ENCODE measurements at regions not wholly inside any gene's neighbourhood (a gene's known extent, or its start where the extent isn't known, plus 50 kb on each side); places are given as distances from the start of the nearest gene placed in this dataset.

- no peak overlapping the region for H3K4me3 ChIP-seq (ENCODE audit: low read depth, low read length)
- H3K27me3 ChIP-seq (ENCODE audit: control insufficient read depth, insufficient read depth, low read length), result no peaks in the 10 kb centered on the region
- H3K36me3 ChIP-seq (ENCODE audit: control insufficient read depth, insufficient read depth, low read length), result no peaks in the 10 kb centered on the region
- TF ChIP-seq CTCF (IDR thresholded peaks at IDR 0.05; ENCODE audit: insufficient read depth, low read length, severe bottlenecking), result no peak
- FAIRE-seq, result no peak
- DNase-seq (ENCODE audit: low read depth), result no peak
These were observed 867.4 kb downstream of the KCNT2 start for GRCh38 chr1:195740862-195741261.

- H3K27me3 ChIP-seq (ENCODE audit: control insufficient read depth, insufficient read depth, low read length), result no peaks in the 10 kb centered on the region
- FAIRE-seq (no peak), DNase-seq (ENCODE audit: low read depth) (no peak)
- H3K4me3 ChIP-seq (ENCODE audit: low read depth, low read length), result no peak overlapping the region
- H3K36me3 ChIP-seq (ENCODE audit: control insufficient read depth, insufficient read depth, low read length), result no peaks in the 10 kb centered on the region
- TF ChIP-seq CTCF (IDR thresholded peaks at IDR 0.05; ENCODE audit: insufficient read depth, low read length, severe bottlenecking), result no peak
These were observed 869.1 kb downstream of the KCNT2 start for GRCh38 chr1:195738966-195739650.

- DNase-seq (ENCODE audit: low read depth) (no peak), FAIRE-seq (no peak)
- no peaks in the 10 kb centered on the region for H3K27me3 ChIP-seq (ENCODE audit: control insufficient read depth, insufficient read depth, low read length)
- no peak for TF ChIP-seq CTCF (IDR thresholded peaks at IDR 0.05; ENCODE audit: insufficient read depth, low read length, severe bottlenecking)
- no peak overlapping the region for H3K4me3 ChIP-seq (ENCODE audit: low read depth, low read length)
- no peaks in the 10 kb centered on the region for H3K36me3 ChIP-seq (ENCODE audit: control insufficient read depth, insufficient read depth, low read length)
These were observed 873.1 kb downstream of the KCNT2 start for GRCh38 chr1:195735140-195735539.

GRCh38 chr1:195733826-195734225 lies 874.4 kb downstream of the KCNT2 start:
- peak; percentile 4 for DNase-seq (ENCODE audit: low read depth)
- TF ChIP-seq CTCF (IDR thresholded peaks at IDR 0.05; ENCODE audit: insufficient read depth, low read length, severe bottlenecking), result peak; percentile 38
- Histone ChIP-seq H3K36me3 (ENCODE audit: control insufficient read depth, insufficient read depth, low read length) (no peaks in the 10 kb centered on the region), H3K27me3 (ENCODE audit: control insufficient read depth, insufficient read depth, low read length) (no peaks in the 10 kb centered on the region), H3K4me3 (ENCODE audit: low read depth, low read length) (no peak overlapping the region)
- FAIRE-seq, result peak; percentile 32

GRCh38 chr1:195733408-195733807 lies 874.8 kb downstream of the KCNT2 start:
- TF ChIP-seq CTCF (IDR thresholded peaks at IDR 0.05; ENCODE audit: insufficient read depth, low read length, severe bottlenecking), result no peak
- FAIRE-seq (no peak), DNase-seq (ENCODE audit: low read depth) (no peak)
- H3K4me3 ChIP-seq (ENCODE audit: low read depth, low read length), result no peak overlapping the region
- H3K36me3 ChIP-seq (ENCODE audit: control insufficient read depth, insufficient read depth, low read length), result no peaks in the 10 kb centered on the region
- H3K27me3 ChIP-seq (ENCODE audit: control insufficient read depth, insufficient read depth, low read length), result no peaks in the 10 kb centered on the region

- TF ChIP-seq CTCF (IDR thresholded peaks at IDR 0.05; ENCODE audit: insufficient read depth, low read length, severe bottlenecking), result no peak
- no peaks in the 10 kb centered on the region for H3K36me3 ChIP-seq (ENCODE audit: control insufficient read depth, insufficient read depth, low read length)
- FAIRE-seq, result no peak
- DNase-seq (ENCODE audit: low read depth), result no peak
- no peak overlapping the region for H3K4me3 ChIP-seq (ENCODE audit: low read depth, low read length)
- no peaks in the 10 kb centered on the region for H3K27me3 ChIP-seq (ENCODE audit: control insufficient read depth, insufficient read depth, low read length)
These were observed 876.9 kb downstream of the KCNT2 start for GRCh38 chr1:195731385-195731784.

Measured in bronchial epithelial cell (primary cell).